HepG2 (cell line): ENCODE measurements at regions not wholly inside any gene's neighbourhood (a gene's known extent, or its start where the extent isn't known, plus 50 kb on each side); places are given as distances from the start of the nearest gene placed in this dataset.
"Not testable (repeated sequence)": the region's sequence is repeated elsewhere in the genome, so short reads cannot be mapped to it uniquely, and the experiment has no call there.

Source experiments
- ATAC-seq: fragments of 200-7000 bp; cut with Tn5 transposase; 3 replicates; pipeline ENCODE4 v1.9.1; 2020; ENCODE audit warnings: mild to moderate bottlenecking, moderate library complexity
- BruUV-seq: library from RNA; stranded (reverse); fragments of 400-500 nt; replicated peaks from 2 replicates; lab custom pipeline; 2021; lab: Mats Ljungman, UMichigan
- CTCF ChIA-PET: fragments of 300-600 bp; formaldehyde crosslinking; extraction: SDS; loops from one replicate; lab custom pipeline; 2021; ENCODE audit warnings: low total read pairs, inconsistent platforms, low intra/inter-chr PET ratio; lab: Yijun Ruan, JAX
- POLR2A ChIA-PET: fragments of 350-600 bp; sonication (Branson Sonifier 250); formaldehyde crosslinking; loops from one replicate; lab custom pipeline; 2020; ENCODE audit warnings: antibody characterized with exemption, inconsistent platforms; lab: Yijun Ruan, JAX
- DNase-seq: peaks from one replicate; pipeline ENCODE4 v3.0.0-alpha.2; 2015; ENCODE audit warnings: low spot score
- FAIRE-seq: peaks from 3 replicates; lab custom pipeline; 2011; peaks lifted over from hg19 to GRCh38; lab: Jason Lieb, UNC
- H2AFZ ChIP-seq: one replicate; pipeline ENCODE4 v1.6.1; 2011; ENCODE audit warnings: low read length, inconsistent platforms
- H3K27ac ChIP-seq: fragments of 300-600 bp; 3 replicates; pipeline ENCODE4 v1.8.0; 2011; ENCODE audit warnings: mixed run types, mild to moderate bottlenecking, mixed read lengths, low read length, inconsistent platforms; ENCODE audit not compliant: insufficient read depth; ENCODE audit errors: extremely low read length
- H3K27me3 ChIP-seq, 2 experiments: fragments of 200-600 bp in 1 of 2; 2 replicates in 1 of 2; 3 replicates in 1 of 2; pipeline versions ENCODE4 v1.6.0 to v1.8.0; 2011; ENCODE audit warnings: low read length in 2 of 2, mild to moderate bottlenecking in 2 of 2, moderate library complexity in 2 of 2, inconsistent platforms in 1 of 2; ENCODE audit not compliant: insufficient read depth in 2 of 2, control insufficient read depth in 1 of 2
- H3K36me3 ChIP-seq, 2 experiments: fragments of 200-600 bp in 1 of 2; replicated peaks in 1 of 2; 2 replicates in 1 of 2; 3 replicates in 1 of 2; pipeline versions ENCODE4 v1.5.1 to v1.8.0; 2011; ENCODE audit warnings: low read length in 2 of 2, inconsistent platforms in 1 of 2; ENCODE audit not compliant: insufficient read depth in 2 of 2, control insufficient read depth in 1 of 2
- H3K4me1 ChIP-seq: 2 replicates; pipeline ENCODE4 v1.5.1; 2012; ENCODE audit warnings: low read length, inconsistent platforms; ENCODE audit not compliant: insufficient read depth
- H3K4me2 ChIP-seq: 2 replicates; pipeline ENCODE4 v1.6.0; 2011; ENCODE audit warnings: low read depth, low read length, inconsistent platforms
- H3K4me3 ChIP-seq, 3 experiments: fragments of 200-600 bp in 1 of 3; sonication (generic), shearing (Covaris generic) in 1 of 3; replicated peaks in 1 of 3; 2 replicates each; pipeline ENCODE4 v1.5.1; 2011 to 2016; ENCODE audit warnings: low read length in 3 of 3, inconsistent platforms in 2 of 3, low read depth in 2 of 3, mild to moderate bottlenecking in 2 of 3, control low read depth in 1 of 3, mixed read lengths in 1 of 3; ENCODE audit not compliant: insufficient read depth in 1 of 3
- H3K79me2 ChIP-seq: one replicate; pipeline ENCODE4 v1.6.1; 2011; ENCODE audit warnings: low read length, inconsistent platforms; ENCODE audit not compliant: insufficient read depth
- H3K9ac ChIP-seq: 2 replicates; pipeline ENCODE4 v1.6.0; 2011; ENCODE audit warnings: mild to moderate bottlenecking, low read depth, low read length, inconsistent platforms; ENCODE audit not compliant: insufficient read depth
- H3K9me3 ChIP-seq: 2 replicates; pipeline ENCODE4 v1.5.1; 2012; ENCODE audit warnings: mild to moderate bottlenecking, low read length
- H4K20me1 ChIP-seq: 2 replicates; pipeline ENCODE4 v1.6.0; 2011; ENCODE audit warnings: inconsistent platforms, mild to moderate bottlenecking, low read length, moderate library complexity; ENCODE audit not compliant: insufficient read depth
- ATAD3A ChIP-seq: sonication (generic); formaldehyde crosslinking; IDR thresholded peaks from 2 replicates; pipeline ENCODE4 v1.4.0; 2020; ENCODE audit warnings: missing genetic modification reagents
- KLF13 ChIP-seq: sonication (generic); formaldehyde crosslinking; IDR thresholded peaks from 2 replicates; pipeline ENCODE4 v1.4.0; 2020; ENCODE audit warnings: mild to moderate bottlenecking, missing genetic modification reagents
- PHF5A ChIP-seq: IDR thresholded peaks from one replicate; pipeline ENCODE4 v1.6.1; 2018; ENCODE audit warnings: low read depth, missing genetic modification reagents; ENCODE audit not compliant: unreplicated experiment
- ZNF256 ChIP-seq: sonication (generic); formaldehyde crosslinking; conservative IDR thresholded peaks from 2 replicates; pipeline ENCODE4 v1.4.0; 2020; ENCODE audit warnings: missing genetic modification reagents
- WGBS: methylation state at CpG from one replicate; pipeline ENCODE4 v1.1.6; 2017; ENCODE audit warnings: low lambda C conversion rate; 5-methylcytosine and 5-hydroxymethylcytosine counted together
- in situ Hi-C: cut with HindIII; loops from 2 replicates; pipeline ENCODE4 v1.10.0; 2017; ENCODE audit warnings: low pct_unique_long_range_greater_than_20kb; ENCODE audit not compliant: extremely low pct_ligation_motif_present
- intact Hi-C: fragments of 100-400 bp; cut with micrococcal nuclease; formaldehyde crosslinking; loops from one replicate; pipeline ENCODE4 v1.10.0; 2022; ENCODE audit not compliant: unreplicated experiment

DNA sequence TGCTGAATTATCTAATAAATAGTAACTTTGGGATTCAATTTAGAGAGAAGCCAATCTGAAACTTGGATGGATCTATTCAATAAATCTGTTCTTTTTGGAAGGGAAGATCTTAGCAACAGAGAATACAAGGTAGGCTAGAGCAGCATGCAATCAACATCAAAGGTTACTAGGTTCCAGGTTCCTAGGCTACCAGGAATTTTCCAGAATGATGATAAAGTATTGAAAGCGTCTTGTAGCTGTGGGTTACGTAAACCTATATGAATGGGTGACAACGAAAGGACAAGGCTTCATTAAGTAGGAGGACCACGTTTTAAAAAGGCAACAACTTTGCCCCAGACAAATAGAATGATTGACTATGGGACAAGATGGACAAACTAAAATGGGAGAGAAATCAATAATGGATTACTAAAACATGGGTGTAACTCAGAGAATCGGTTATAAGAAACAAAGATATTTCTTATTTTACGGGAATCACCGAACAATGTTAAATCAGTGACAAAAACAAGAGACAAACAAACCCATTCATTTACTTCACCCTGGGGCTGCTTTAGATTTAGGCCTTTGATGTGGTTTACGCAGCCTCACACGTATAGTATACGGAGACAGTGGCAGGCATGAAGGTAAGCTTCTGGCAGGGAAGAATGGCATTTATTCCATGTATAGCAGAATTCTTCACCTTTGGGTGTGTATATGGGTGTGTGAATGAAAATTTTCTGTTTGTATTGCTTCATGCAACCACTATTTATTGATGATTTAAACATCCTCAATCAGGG lies 732.6 kb upstream of the PABPC4L start:
- Histone ChIP-seq H3K27me3 (no peaks in the 10 kb centered on the region), H3K4me3 (no peak overlapping the region), H3K36me3 (no peaks in the 10 kb centered on the region), H3K4me2 (no peak overlapping the region), H3K79me2 (no peaks in the 10 kb centered on the region), H3K9me3 (no peaks in the 10 kb centered on the region), H3K9ac (no peak overlapping the region), H3K27ac (no peak overlapping the region), H2AFZ (no peak overlapping the region), H3K4me1 (no peaks in the 10 kb centered on the region), H4K20me1 (no peaks in the 10 kb centered on the region)
- intact Hi-C loops (loop anchor here (2.0 kb wide), 1 partner anchor 1349 kb away; no protein-coding TSS in a partner anchor), in situ Hi-C loops (no loop called here)
- WGBS: 56% methylated on average over 10 of the region's 10 CpGs
- ATAC-seq (no peak), DNase-seq (no peak), FAIRE-seq (no peak)
- ChIA-PET CTCF (no interaction called here), POLR2A (no interaction called here)
- no peak for TF ChIP-seq ZNF256
- TF ChIP-seq ATAD3A (CRISPR knock-in tag): no peak
- no peak for TF ChIP-seq PHF5A (CRISPR knock-in tag)
- BruUV-seq: no TSS peak

DNA sequence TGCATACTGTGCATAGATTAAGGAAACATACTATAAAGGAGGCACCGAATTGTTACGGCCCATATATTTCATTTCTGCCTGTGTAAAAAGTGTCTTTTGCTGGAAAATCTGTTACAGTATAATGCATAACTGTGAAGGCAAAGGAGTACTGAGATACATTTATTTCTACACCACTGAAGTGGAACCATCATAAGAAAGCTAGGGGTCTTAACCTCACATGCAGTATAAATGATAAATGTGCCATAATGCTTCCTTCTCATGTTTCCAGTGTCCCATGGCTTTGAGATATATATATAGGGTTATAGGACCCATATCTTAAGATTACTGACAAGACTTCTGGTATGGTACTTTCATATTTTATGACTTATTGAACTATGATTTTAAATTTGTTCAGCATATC lies 713.8 kb upstream of the PABPC4L start:
- ChIA-PET CTCF (no interaction called here), POLR2A (no interaction called here)
- Histone ChIP-seq H3K4me2 (no peak overlapping the region), H3K36me3 (no peaks in the 10 kb centered on the region), H3K9me3 (no peaks in the 10 kb centered on the region), H3K27ac (no peak overlapping the region), H3K4me1 (no peaks in the 10 kb centered on the region), H3K27me3 (no peaks in the 10 kb centered on the region), H3K4me3 (no peak overlapping the region), H3K79me2 (no peaks in the 10 kb centered on the region), H3K9ac (no peak overlapping the region), H2AFZ (no peak overlapping the region), H4K20me1 (no peaks in the 10 kb centered on the region)
- 78% methylated on average over 2 of the region's 2 CpGs for WGBS
- no peak for DNase-seq
- ATAC-seq: no peak
- in situ Hi-C loops (no loop called here), intact Hi-C loops (no loop called here)
- BruUV-seq: no TSS peak
- TF ChIP-seq PHF5A (CRISPR knock-in tag): no peak
- no peak for TF ChIP-seq KLF13 (CRISPR knock-in tag)
- FAIRE-seq: no peak

DNA sequence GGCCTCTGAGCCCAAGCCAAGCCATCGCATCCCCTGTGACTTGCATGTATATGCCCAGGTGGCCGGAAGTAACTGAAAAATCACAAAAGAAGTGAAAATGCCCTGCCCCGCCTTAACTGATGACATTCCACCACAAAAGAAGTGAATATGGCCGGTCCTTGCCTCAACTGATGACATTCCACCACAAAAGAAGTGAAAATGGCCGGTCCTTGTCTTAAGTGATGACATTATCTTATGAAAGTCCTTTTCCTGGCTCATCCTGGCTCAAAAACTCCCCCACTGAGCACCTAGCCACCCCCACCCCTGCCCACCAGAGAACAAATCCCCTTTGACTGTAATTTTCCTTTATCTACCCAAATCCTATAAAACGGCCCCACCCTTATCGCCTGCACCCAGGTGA lies 712.7 kb upstream of the PABPC4L start:
- CTCF ChIA-PET, FAIRE-seq, H3K4me2 ChIP-seq, H3K79me2 ChIP-seq, H3K27me3 ChIP-seq, POLR2A ChIA-PET, H3K27ac ChIP-seq, H3K4me3 ChIP-seq, H3K36me3 ChIP-seq, ATAC-seq, in situ Hi-C loops, BruUV-seq, DNase-seq, intact Hi-C loops, H3K9ac ChIP-seq, H2AFZ ChIP-seq, H4K20me1 ChIP-seq, H3K4me1 ChIP-seq, H3K9me3 ChIP-seq: not testable (repeated sequence)
- WGBS: 24% methylated on average over 7 of the region's 7 CpGs
